ENCODE measurements at regions not wholly inside any gene's neighbourhood (a gene's known extent, or its start where the extent isn't known, plus 50 kb on each side); places are given as distances from the start of the nearest gene placed in this dataset.

- H3K4me3 ChIP-seq (ENCODE audit: control insufficient read depth, low read depth, low read length) = no peak overlapping the region
- TF ChIP-seq CTCF (IDR thresholded peaks at IDR 0.05; ENCODE audit: control insufficient read depth, insufficient read depth, low read depth, low read length, missing control alignments) = no peak
- DNase-seq (ENCODE audit: low read depth) = no peak
Measured at GRCh38 chr5:3661755-3662296, 66.2 kb downstream of the IRX1 start.

- H3K4me3 ChIP-seq (ENCODE audit: control insufficient read depth, low read depth, low read length) = no peak overlapping the region
- no peak for TF ChIP-seq CTCF (IDR thresholded peaks at IDR 0.05; ENCODE audit: control insufficient read depth, insufficient read depth, low read depth, low read length, missing control alignments)
- DNase-seq (ENCODE audit: low read depth) = no peak
Measured at GRCh38 chr5:3662344-3662743, 66.7 kb downstream of the IRX1 start.

- TF ChIP-seq CTCF (IDR thresholded peaks at IDR 0.05; ENCODE audit: control insufficient read depth, insufficient read depth, low read depth, low read length, missing control alignments) = no peak
- H3K4me3 ChIP-seq (ENCODE audit: control insufficient read depth, low read depth, low read length) = no peak overlapping the region
- no peak for DNase-seq (ENCODE audit: low read depth)
Measured at GRCh38 chr5:3671337-3671736, 75.7 kb downstream of the IRX1 start.

DNA sequence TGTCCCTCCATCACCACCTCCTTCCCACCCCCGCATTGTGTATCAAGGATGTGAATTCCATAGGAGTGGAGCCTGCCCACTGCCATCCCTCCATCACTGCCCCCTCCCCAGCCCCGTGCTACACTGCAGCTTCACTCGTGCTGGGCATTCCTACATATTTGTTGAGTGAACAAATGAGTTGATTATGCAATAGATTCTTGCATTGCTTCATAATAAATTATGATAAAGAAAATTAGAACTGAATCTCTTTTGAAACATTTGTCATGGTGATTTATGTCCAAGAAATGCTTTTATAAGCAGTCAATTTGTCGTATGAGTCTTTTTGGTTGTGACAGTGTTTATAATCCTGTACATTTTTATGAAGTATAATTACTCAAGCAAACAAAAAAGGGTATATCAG, 83.2 kb downstream of the IRX1 start:
- no peak overlapping the region for H3K4me3 ChIP-seq (ENCODE audit: control insufficient read depth, low read depth, low read length)
- no peak for DNase-seq (ENCODE audit: low read depth)
- no peak for TF ChIP-seq CTCF (IDR thresholded peaks at IDR 0.05; ENCODE audit: control insufficient read depth, insufficient read depth, low read depth, low read length, missing control alignments)

DNA sequence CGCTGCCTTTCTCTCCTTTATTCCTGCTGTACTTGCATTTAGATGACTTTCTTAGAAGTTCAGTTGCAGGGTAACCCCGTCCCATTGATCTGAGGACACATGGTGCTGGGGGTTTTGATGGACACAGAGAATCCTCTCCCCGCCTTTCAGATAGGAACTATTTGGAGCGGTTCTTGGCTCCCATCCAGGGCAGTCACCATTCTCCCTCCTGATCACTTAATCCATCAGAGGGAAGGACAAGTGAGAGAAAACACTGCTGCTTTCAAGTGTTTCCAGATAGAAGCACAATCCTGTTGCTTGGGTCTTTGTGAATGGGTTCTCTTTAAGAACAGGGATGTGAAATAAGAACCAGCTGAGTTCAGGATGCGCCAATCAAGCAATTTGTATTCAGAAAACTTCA, 85.2 kb downstream of the IRX1 start:
- TF ChIP-seq CTCF (IDR thresholded peaks at IDR 0.05; ENCODE audit: control insufficient read depth, insufficient read depth, low read depth, low read length, missing control alignments) = no peak
- no peak overlapping the region for H3K4me3 ChIP-seq (ENCODE audit: control insufficient read depth, low read depth, low read length)
- DNase-seq (ENCODE audit: low read depth) = no peak

DNA sequence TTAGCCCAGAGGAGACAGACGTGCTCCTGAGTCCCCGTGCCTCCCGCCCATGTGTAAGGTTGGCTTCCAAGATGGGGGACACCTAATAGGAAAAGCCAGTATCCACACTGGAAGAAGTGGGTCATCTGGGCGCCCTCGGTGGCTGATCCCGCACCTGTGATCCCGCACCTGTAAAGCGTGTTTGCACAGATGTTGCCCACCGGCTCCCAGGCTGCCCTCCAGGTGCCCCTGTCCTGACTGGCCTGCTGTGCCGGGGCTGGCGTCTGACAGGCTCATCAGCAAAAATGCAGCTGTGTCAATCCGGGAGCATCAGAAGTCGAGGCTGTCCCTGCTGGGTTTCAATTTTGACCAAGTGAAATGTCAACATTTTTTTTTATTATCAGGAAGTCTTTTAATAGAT, 88.5 kb downstream of the IRX1 start:
- no peak for DNase-seq (ENCODE audit: low read depth)
- no peak for TF ChIP-seq CTCF (IDR thresholded peaks at IDR 0.05; ENCODE audit: control insufficient read depth, insufficient read depth, low read depth, low read length, missing control alignments)
- no peak overlapping the region for H3K4me3 ChIP-seq (ENCODE audit: control insufficient read depth, low read depth, low read length)

Data from AG09309 (cell line).